ENCODE measurements at regions not wholly inside any gene's neighbourhood (a gene's known extent, or its start where the extent isn't known, plus 50 kb on each side); places are given as distances from the start of the nearest gene placed in this dataset.

GRCh38 chr16:9602189-9602588, 510.7 kb downstream of the HAPSTR1 start:
- TF ChIP-seq SPI1 (IDR thresholded peaks at IDR 0.05; ENCODE audit: borderline replicate concordance, low read depth) (no peak), GABPA (IDR thresholded peaks at IDR 0.05; ENCODE audit: low read depth) (no peak), CTCF (IDR thresholded peaks at IDR 0.05; ENCODE audit: insufficient read depth, low read length) (no peak), REST (IDR thresholded peaks at IDR 0.05; ENCODE audit: insufficient replicate concordance, low read depth) (no peak), POLR2AphosphoS5 (IDR thresholded peaks at IDR 0.05; ENCODE audit: low read depth) (no peak)
- no peak for DNase-seq (ENCODE audit: low read depth in 1 of 2, low spot score in 1 of 2)
- Histone ChIP-seq H3K4me3 (replicated peaks; ENCODE audit: insufficient read depth, low read length) (no peak overlapping the region), H3K27ac (replicated peaks) (no peak overlapping the region), H3K27me3 (ENCODE audit: insufficient read depth, poor library complexity, severe bottlenecking) (peaks cover 2% of the 10 kb centered on the region)

GRCh38 chr16:9603316-9603715, 511.9 kb downstream of the HAPSTR1 start:
- no peak overlapping the region for H3K4me3 ChIP-seq (replicated peaks; ENCODE audit: insufficient read depth, low read length)
- peaks cover 2% of the 10 kb centered on the region for H3K27me3 ChIP-seq (ENCODE audit: insufficient read depth, poor library complexity, severe bottlenecking)
- no peak for TF ChIP-seq CTCF (IDR thresholded peaks at IDR 0.05; ENCODE audit: insufficient read depth, low read length)
- no peak for TF ChIP-seq GABPA (IDR thresholded peaks at IDR 0.05; ENCODE audit: low read depth)
- no peak for TF ChIP-seq SPI1 (IDR thresholded peaks at IDR 0.05; ENCODE audit: borderline replicate concordance, low read depth)
- TF ChIP-seq POLR2AphosphoS5 (IDR thresholded peaks at IDR 0.05; ENCODE audit: low read depth) = no peak
- TF ChIP-seq REST (IDR thresholded peaks at IDR 0.05; ENCODE audit: insufficient replicate concordance, low read depth) = no peak
- no peak for DNase-seq (ENCODE audit: low read depth in 1 of 2, low spot score in 1 of 2)
- no peak overlapping the region for H3K27ac ChIP-seq (replicated peaks)

- H3K27me3 ChIP-seq (ENCODE audit: insufficient read depth, poor library complexity, severe bottlenecking) = no peaks in the 10 kb centered on the region
- TF ChIP-seq GABPA (IDR thresholded peaks at IDR 0.05; ENCODE audit: low read depth) (no peak), POLR2AphosphoS5 (IDR thresholded peaks at IDR 0.05; ENCODE audit: low read depth) (no peak), REST (IDR thresholded peaks at IDR 0.05; ENCODE audit: insufficient replicate concordance, low read depth) (no peak), SPI1 (IDR thresholded peaks at IDR 0.05; ENCODE audit: borderline replicate concordance, low read depth) (no peak), CTCF (IDR thresholded peaks at IDR 0.05; ENCODE audit: insufficient read depth, low read length) (no peak)
- no peak overlapping the region for H3K4me3 ChIP-seq (replicated peaks; ENCODE audit: insufficient read depth, low read length)
- DNase-seq (ENCODE audit: low read depth in 1 of 2, low spot score in 1 of 2) = no peak
- no peak overlapping the region for H3K27ac ChIP-seq (replicated peaks)
These were observed 516.2 kb downstream of the HAPSTR1 start for GRCh38 chr16:9607515-9608230.
